ENCODE measurements at regions not wholly inside any gene's neighbourhood (a gene's known extent, or its start where the extent isn't known, plus 50 kb on each side); places are given as distances from the start of the nearest gene placed in this dataset.

- Histone ChIP-seq H3K4me1 (ENCODE audit: control insufficient read depth in 1 of 2, insufficient read depth in 2 of 2, low read length in 2 of 2) (peaks cover 0 to 3% of the 10 kb centered on the region in 2 donors), H3K9ac (ENCODE audit: insufficient read depth, low read length, poor library complexity, severe bottlenecking) (no peak overlapping the region), H3K4me2 (replicated peaks; ENCODE audit: extremely low read depth, low read length, poor library complexity, severe bottlenecking) (no peak overlapping the region), H3K27ac (ENCODE audit: low read depth in 1 of 2, low read length in 2 of 2) (no peak overlapping the region), H4K20me1 (ENCODE audit: insufficient read depth, low read length) (no peaks in the 10 kb centered on the region), H3K36me3 (replicated peaks in 1 of 2; ENCODE audit: control insufficient read depth in 1 of 2, insufficient read depth in 2 of 2, low read length in 2 of 2) (no peaks in the 10 kb centered on the region), H3K9me3 (replicated peaks in 1 of 2; ENCODE audit: control insufficient read depth in 1 of 2, insufficient read depth in 1 of 2, low read length in 2 of 2) (no peaks in the 10 kb centered on the region), H3K4me3 (replicated peaks in 1 of 3; ENCODE audit: low read depth in 2 of 3, low read length in 3 of 3) (no peak overlapping the region), H2AFZ (ENCODE audit: insufficient read depth, low read depth, low read length, poor library complexity, severe bottlenecking) (no peak overlapping the region), H3K27me3 (ENCODE audit: control insufficient read depth in 2 of 2, insufficient read depth in 2 of 2, low read length in 2 of 2) (peaks cover 7 to 29% of the 10 kb centered on the region in 2 donors), H3K79me2 (ENCODE audit: insufficient read depth, low read length) (no peaks in the 10 kb centered on the region)
- peaks cover 6 to 31% (median 8%) of the 10 kb centered on the region in 3 donors for H3K27me3 Mint-ChIP-seq (ENCODE audit: low read depth in 3 of 3)
- intact Hi-C loops (cut with micrococcal nuclease) = no loop called here
- no peak for TF ChIP-seq CTCF (IDR thresholded peaks at IDR 0.05)
- WGBS (ENCODE audit: insufficient coverage) = 85% methylated on average over 4 of the region's 4 CpGs
- no peaks in the 10 kb centered on the region for H3K36me3 Mint-ChIP-seq
- peak overlapping the region in 1 of 2 donors; percentile 50 for H3K4me3 Mint-ChIP-seq
- no peak overlapping the region for H3K27ac Mint-ChIP-seq
- peaks cover 2% of the 10 kb centered on the region for H3K4me1 Mint-ChIP-seq
- H3K9me3 Mint-ChIP-seq = peaks cover 0 to 4% (median 0%) of the 10 kb centered on the region in 7 donors
- no peak for DNase-seq
Observed at GRCh38 chr2:217412721-217413120, 552.9 kb upstream of the TNP1 start.

GRCh38 chr2:217412277-217412676, 552.4 kb upstream of the TNP1 start:
- no peak overlapping the region for H3K4me3 Mint-ChIP-seq
- H2AFZ ChIP-seq (ENCODE audit: insufficient read depth, low read depth, low read length, poor library complexity, severe bottlenecking) = no peak overlapping the region
- peaks cover 0 to 4% (median 0%) of the 10 kb centered on the region in 7 donors for H3K9me3 Mint-ChIP-seq
- H3K4me1 ChIP-seq (ENCODE audit: control insufficient read depth in 1 of 2, insufficient read depth in 2 of 2, low read length in 2 of 2) = peaks cover 0 to 3% of the 10 kb centered on the region in 2 donors
- H3K27ac ChIP-seq (ENCODE audit: low read depth in 1 of 2, low read length in 2 of 2) = no peak overlapping the region
- DNase-seq = no peak
- no peaks in the 10 kb centered on the region for H3K9me3 ChIP-seq (replicated peaks in 1 of 2; ENCODE audit: control insufficient read depth in 1 of 2, insufficient read depth in 1 of 2, low read length in 2 of 2)
- H4K20me1 ChIP-seq (ENCODE audit: insufficient read depth, low read length) = no peaks in the 10 kb centered on the region
- peaks cover 3 to 26% of the 10 kb centered on the region in 2 donors for H3K27me3 ChIP-seq (ENCODE audit: control insufficient read depth in 2 of 2, insufficient read depth in 2 of 2, low read length in 2 of 2)
- H3K9ac ChIP-seq (ENCODE audit: insufficient read depth, low read length, poor library complexity, severe bottlenecking) = no peak overlapping the region
- peaks cover 4 to 28% (median 9%) of the 10 kb centered on the region in 3 donors for H3K27me3 Mint-ChIP-seq (ENCODE audit: low read depth in 3 of 3)
- no peaks in the 10 kb centered on the region for H3K79me2 ChIP-seq (ENCODE audit: insufficient read depth, low read length)
- no peaks in the 10 kb centered on the region for H3K36me3 ChIP-seq (replicated peaks in 1 of 2; ENCODE audit: control insufficient read depth in 1 of 2, insufficient read depth in 2 of 2, low read length in 2 of 2)
- H3K27ac Mint-ChIP-seq = no peak overlapping the region
- intact Hi-C loops (cut with micrococcal nuclease) = no loop called here
- no peak overlapping the region for H3K4me2 ChIP-seq (replicated peaks; ENCODE audit: extremely low read depth, low read length, poor library complexity, severe bottlenecking)
- no peak overlapping the region for H3K4me3 ChIP-seq (replicated peaks in 1 of 3; ENCODE audit: low read depth in 2 of 3, low read length in 3 of 3)
- no peaks in the 10 kb centered on the region for H3K36me3 Mint-ChIP-seq
- peaks cover 2% of the 10 kb centered on the region for H3K4me1 Mint-ChIP-seq
- TF ChIP-seq CTCF (IDR thresholded peaks at IDR 0.05) = no peak

Data from CD14-positive monocyte (primary cell).